ENCODE measurements at regions not wholly inside any gene's neighbourhood (a gene's known extent, or its start where the extent isn't known, plus 50 kb on each side); places are given as distances from the start of the nearest gene placed in this dataset.

- peaks cover 20% of the 10 kb centered on the region for H3K27me3 Mint-ChIP-seq
- H3K36me3 Mint-ChIP-seq = no peaks in the 10 kb centered on the region
- no peak for DNase-seq (ENCODE audit: extremely low spot score, unreplicated experiment)
- H3K27ac Mint-ChIP-seq = no peak overlapping the region
- peaks cover 4% of the 10 kb centered on the region for H3K9me3 Mint-ChIP-seq
- no peak for TF ChIP-seq CTCF (conservative IDR thresholded peaks at IDR 0.05)
- no peak overlapping the region for H3K4me3 Mint-ChIP-seq
- peaks cover 11% of the 10 kb centered on the region for H3K4me1 Mint-ChIP-seq (ENCODE audit: unreplicated experiment)
These were observed 242.3 kb upstream of the ZFHX3 start for GRCh38 chr16:73290258-73290657.

GRCh38 chr16:73289232-73289631 lies 241.3 kb upstream of the ZFHX3 start:
- Mint-ChIP-seq H3K27me3 (peaks cover 20% of the 10 kb centered on the region), H3K4me1 (ENCODE audit: unreplicated experiment) (peaks cover 16% of the 10 kb centered on the region), H3K9me3 (peaks cover 4% of the 10 kb centered on the region), H3K27ac (no peak overlapping the region), H3K4me3 (no peak overlapping the region), H3K36me3 (no peaks in the 10 kb centered on the region)
- TF ChIP-seq CTCF (conservative IDR thresholded peaks at IDR 0.05) = no peak
- DNase-seq (ENCODE audit: extremely low spot score, unreplicated experiment) = no peak

GRCh38 chr16:73288520-73288919 lies 240.6 kb upstream of the ZFHX3 start:
- DNase-seq (ENCODE audit: extremely low spot score, unreplicated experiment) = peak; percentile 29

GRCh38 chr16:73287859-73288405 lies 240.0 kb upstream of the ZFHX3 start:
- H3K4me3 Mint-ChIP-seq = no peak overlapping the region
- peak; percentile 45 for DNase-seq (ENCODE audit: extremely low spot score, unreplicated experiment)
- peaks cover 16% of the 10 kb centered on the region for H3K4me1 Mint-ChIP-seq (ENCODE audit: unreplicated experiment)
- H3K36me3 Mint-ChIP-seq = no peaks in the 10 kb centered on the region
- peaks cover 20% of the 10 kb centered on the region for H3K27me3 Mint-ChIP-seq
- no peak for TF ChIP-seq CTCF (conservative IDR thresholded peaks at IDR 0.05)
- no peak overlapping the region for H3K27ac Mint-ChIP-seq
- peaks cover 3% of the 10 kb centered on the region for H3K9me3 Mint-ChIP-seq

More at GRCh38 chr16:73288520-73288919, 240.6 kb upstream of the ZFHX3 start:
- Mint-ChIP-seq H3K27me3 (peaks cover 20% of the 10 kb centered on the region), H3K36me3 (no peaks in the 10 kb centered on the region), H3K9me3 (peaks cover 4% of the 10 kb centered on the region), H3K4me3 (no peak overlapping the region), H3K4me1 (ENCODE audit: unreplicated experiment) (peaks cover 16% of the 10 kb centered on the region), H3K27ac (no peak overlapping the region)
- no peak for TF ChIP-seq CTCF (conservative IDR thresholded peaks at IDR 0.05)

GRCh38 chr16:73286346-73287267 lies 238.7 kb upstream of the ZFHX3 start:
- H3K36me3 Mint-ChIP-seq = no peaks in the 10 kb centered on the region
- peaks cover 16% of the 10 kb centered on the region for H3K4me1 Mint-ChIP-seq (ENCODE audit: unreplicated experiment)
- TF ChIP-seq CTCF (conservative IDR thresholded peaks at IDR 0.05) = no peak
- peaks cover 18% of the 10 kb centered on the region for H3K27me3 Mint-ChIP-seq
- no peak for DNase-seq (ENCODE audit: extremely low spot score, unreplicated experiment)
- H3K27ac Mint-ChIP-seq = no peak overlapping the region
- no peak overlapping the region for H3K4me3 Mint-ChIP-seq
- no peaks in the 10 kb centered on the region for H3K9me3 Mint-ChIP-seq
